ENCODE measurements at regions not wholly inside any gene's neighbourhood (a gene's known extent, or its start where the extent isn't known, plus 50 kb on each side); places are given as distances from the start of the nearest gene placed in this dataset.
A peak's percentile ranks its signal among the peaks of the same experiment; 100 is the strongest.

- 100% methylated on average over 3 of the region's 20 CpGs for WGBS (ENCODE audit: insufficient coverage, low lambda C conversion rate)
- no peak overlapping the region for H3K4me3 ChIP-seq (ENCODE audit: low read length)
- no peaks in the 10 kb centered on the region for H3K27me3 ChIP-seq (ENCODE audit: control insufficient read depth, insufficient read depth, low read length)
- DNase-seq = no peak
- no peaks in the 10 kb centered on the region for H3K36me3 ChIP-seq (ENCODE audit: control insufficient read depth, insufficient read depth, low read length)
- H3K9me3 ChIP-seq (ENCODE audit: control insufficient read depth, low read depth, low read length) = no peaks in the 10 kb centered on the region
- no peak overlapping the region for H3K27ac ChIP-seq (ENCODE audit: low read length)
- peaks cover 12% of the 10 kb centered on the region for H3K4me1 ChIP-seq (ENCODE audit: control insufficient read depth, insufficient read depth, low read length)
Observed at GRCh38 chr11:115958089-115959000, 454.1 kb upstream of the CADM1 start.

- Histone ChIP-seq H3K4me1 (ENCODE audit: control insufficient read depth, insufficient read depth, low read length) (peaks cover 7% of the 10 kb centered on the region), H3K36me3 (ENCODE audit: control insufficient read depth, insufficient read depth, low read length) (no peaks in the 10 kb centered on the region), H3K27me3 (ENCODE audit: control insufficient read depth, insufficient read depth, low read length) (no peaks in the 10 kb centered on the region), H3K4me3 (ENCODE audit: low read length) (no peak overlapping the region), H3K27ac (ENCODE audit: low read length) (no peak overlapping the region), H3K9me3 (ENCODE audit: control insufficient read depth, low read depth, low read length) (peaks cover 5% of the 10 kb centered on the region)
- DNase-seq = no peak
- WGBS (ENCODE audit: insufficient coverage, low lambda C conversion rate) = no CpG with 5 or more reads among the region's 2 CpGs
Observed at GRCh38 chr11:115955803-115956202, 451.6 kb upstream of the CADM1 start.

GRCh38 chr11:115950660-115951059, 446.4 kb upstream of the CADM1 start:
- no CpG with 5 or more reads among the region's 2 CpGs for WGBS (ENCODE audit: insufficient coverage, low lambda C conversion rate)
- no peak for DNase-seq
- Histone ChIP-seq H3K4me3 (ENCODE audit: low read length) (no peak overlapping the region), H3K27ac (ENCODE audit: low read length) (no peak overlapping the region), H3K9me3 (ENCODE audit: control insufficient read depth, low read depth, low read length) (peaks cover 5% of the 10 kb centered on the region), H3K4me1 (ENCODE audit: control insufficient read depth, insufficient read depth, low read length) (no peaks in the 10 kb centered on the region), H3K27me3 (ENCODE audit: control insufficient read depth, insufficient read depth, low read length) (no peaks in the 10 kb centered on the region), H3K36me3 (ENCODE audit: control insufficient read depth, insufficient read depth, low read length) (no peaks in the 10 kb centered on the region)

GRCh38 chr11:115944596-115944995, 440.4 kb upstream of the CADM1 start:
- Histone ChIP-seq H3K4me3 (ENCODE audit: low read length) (no peak overlapping the region), H3K9me3 (ENCODE audit: control insufficient read depth, low read depth, low read length) (no peaks in the 10 kb centered on the region), H3K27me3 (ENCODE audit: control insufficient read depth, insufficient read depth, low read length) (no peaks in the 10 kb centered on the region), H3K4me1 (ENCODE audit: control insufficient read depth, insufficient read depth, low read length) (peaks cover 1% of the 10 kb centered on the region), H3K36me3 (ENCODE audit: control insufficient read depth, insufficient read depth, low read length) (no peaks in the 10 kb centered on the region), H3K27ac (ENCODE audit: low read length) (no peak overlapping the region)
- no peak for DNase-seq
- WGBS (ENCODE audit: insufficient coverage, low lambda C conversion rate) = no CpG with 5 or more reads among the region's 8 CpGs

GRCh38 chr11:115942011-115942410, 437.8 kb upstream of the CADM1 start:
- Histone ChIP-seq H3K36me3 (ENCODE audit: control insufficient read depth, insufficient read depth, low read length) (no peaks in the 10 kb centered on the region), H3K4me1 (ENCODE audit: control insufficient read depth, insufficient read depth, low read length) (peaks cover 7% of the 10 kb centered on the region), H3K9me3 (ENCODE audit: control insufficient read depth, low read depth, low read length) (no peaks in the 10 kb centered on the region), H3K4me3 (ENCODE audit: low read length) (no peak overlapping the region), H3K27me3 (ENCODE audit: control insufficient read depth, insufficient read depth, low read length) (peaks cover 4% of the 10 kb centered on the region), H3K27ac (ENCODE audit: low read length) (no peak overlapping the region)
- no CpG with 5 or more reads among the region's 2 CpGs for WGBS (ENCODE audit: insufficient coverage, low lambda C conversion rate)
- no peak for DNase-seq

- Histone ChIP-seq H3K4me1 (ENCODE audit: control insufficient read depth, insufficient read depth, low read length) (peaks cover 7% of the 10 kb centered on the region), H3K27ac (ENCODE audit: low read length) (no peak overlapping the region), H3K27me3 (ENCODE audit: control insufficient read depth, insufficient read depth, low read length) (peaks cover 4% of the 10 kb centered on the region), H3K4me3 (ENCODE audit: low read length) (no peak overlapping the region), H3K9me3 (ENCODE audit: control insufficient read depth, low read depth, low read length) (no peaks in the 10 kb centered on the region), H3K36me3 (ENCODE audit: control insufficient read depth, insufficient read depth, low read length) (no peaks in the 10 kb centered on the region)
- DNase-seq = no peak
- WGBS (ENCODE audit: insufficient coverage, low lambda C conversion rate) = no CpG with 5 or more reads among the region's 15 CpGs
Observed at GRCh38 chr11:115941481-115941993, 437.3 kb upstream of the CADM1 start.

- WGBS (ENCODE audit: insufficient coverage, low lambda C conversion rate) = 90% methylated on average over 2 of the region's 5 CpGs
- Histone ChIP-seq H3K4me3 (ENCODE audit: low read length) (no peak overlapping the region), H3K27ac (ENCODE audit: low read length) (no peak overlapping the region)
Observed at GRCh38 chr11:115941044-115941443, 436.8 kb upstream of the CADM1 start.

GRCh38 chr11:115939731-115940421, 435.7 kb upstream of the CADM1 start:
- peaks cover 4% of the 10 kb centered on the region for H3K27me3 ChIP-seq (ENCODE audit: control insufficient read depth, insufficient read depth, low read length)
- WGBS (ENCODE audit: insufficient coverage, low lambda C conversion rate) = 100% methylated on average over 1 of the region's 7 CpGs
- DNase-seq = peak; percentile 21 to 60

More at GRCh38 chr11:115941044-115941443, 436.8 kb upstream of the CADM1 start:
- H3K36me3 ChIP-seq (ENCODE audit: control insufficient read depth, insufficient read depth, low read length) = no peaks in the 10 kb centered on the region
- H3K27me3 ChIP-seq (ENCODE audit: control insufficient read depth, insufficient read depth, low read length) = peaks cover 4% of the 10 kb centered on the region
- DNase-seq = no peak
- peaks cover 7% of the 10 kb centered on the region for H3K4me1 ChIP-seq (ENCODE audit: control insufficient read depth, insufficient read depth, low read length)
- H3K9me3 ChIP-seq (ENCODE audit: control insufficient read depth, low read depth, low read length) = no peaks in the 10 kb centered on the region

GRCh38 chr11:115939104-115939730, 435.0 kb upstream of the CADM1 start:
- Histone ChIP-seq H3K36me3 (ENCODE audit: control insufficient read depth, insufficient read depth, low read length) (no peaks in the 10 kb centered on the region), H3K9me3 (ENCODE audit: control insufficient read depth, low read depth, low read length) (no peaks in the 10 kb centered on the region), H3K27me3 (ENCODE audit: control insufficient read depth, insufficient read depth, low read length) (peaks cover 4% of the 10 kb centered on the region), H3K27ac (ENCODE audit: low read length) (no peak overlapping the region), H3K4me1 (ENCODE audit: control insufficient read depth, insufficient read depth, low read length) (peaks cover 7% of the 10 kb centered on the region), H3K4me3 (ENCODE audit: low read length) (no peak overlapping the region)
- no peak for DNase-seq
- WGBS (ENCODE audit: insufficient coverage, low lambda C conversion rate) = no CpG with 5 or more reads among the region's 6 CpGs

More at GRCh38 chr11:115939731-115940421, 435.7 kb upstream of the CADM1 start:
- Histone ChIP-seq H3K36me3 (ENCODE audit: control insufficient read depth, insufficient read depth, low read length) (no peaks in the 10 kb centered on the region), H3K27ac (ENCODE audit: low read length) (no peak overlapping the region), H3K9me3 (ENCODE audit: control insufficient read depth, low read depth, low read length) (no peaks in the 10 kb centered on the region), H3K4me3 (ENCODE audit: low read length) (no peak overlapping the region), H3K4me1 (ENCODE audit: control insufficient read depth, insufficient read depth, low read length) (peaks cover 7% of the 10 kb centered on the region)

- peaks cover 4% of the 10 kb centered on the region for H3K27me3 ChIP-seq (ENCODE audit: control insufficient read depth, insufficient read depth, low read length)
- WGBS (ENCODE audit: insufficient coverage, low lambda C conversion rate) = no CpG with 5 or more reads among the region's 4 CpGs
- no peak overlapping the region for H3K27ac ChIP-seq (ENCODE audit: low read length)
- no peak for DNase-seq
- H3K36me3 ChIP-seq (ENCODE audit: control insufficient read depth, insufficient read depth, low read length) = no peaks in the 10 kb centered on the region
- H3K4me3 ChIP-seq (ENCODE audit: low read length) = no peak overlapping the region
- no peaks in the 10 kb centered on the region for H3K9me3 ChIP-seq (ENCODE audit: control insufficient read depth, low read depth, low read length)
- no peaks in the 10 kb centered on the region for H3K4me1 ChIP-seq (ENCODE audit: control insufficient read depth, insufficient read depth, low read length)
Observed at GRCh38 chr11:115933564-115933963, 429.3 kb upstream of the CADM1 start.

Data from large intestine (tissue), 3 donors.